ENCODE measurements at regions not wholly inside any gene's neighbourhood (a gene's known extent, or its start where the extent isn't known, plus 50 kb on each side); places are given as distances from the start of the nearest gene placed in this dataset.

DNA sequence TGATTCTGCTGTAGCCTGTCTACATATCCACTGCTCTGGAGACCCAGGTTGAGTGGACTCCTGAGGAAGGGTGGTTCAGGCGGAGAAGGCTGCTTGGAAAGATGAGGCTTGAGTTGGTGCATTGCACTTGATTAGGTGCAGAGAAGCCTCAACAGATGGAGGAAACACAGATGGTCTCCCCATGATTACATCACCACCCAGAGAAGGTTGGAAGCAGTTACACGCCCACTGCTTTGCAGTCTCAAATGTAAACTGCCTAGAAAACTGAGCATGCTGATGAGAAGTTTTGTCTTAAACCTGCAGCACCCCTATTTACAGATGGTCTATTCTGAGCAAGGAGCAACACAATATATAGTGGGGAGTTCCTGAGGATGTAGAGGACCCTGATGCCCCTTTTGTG, 266.6 kb downstream of the PIK3R1 start (continued):
- TF ChIP-seq MEF2A (IDR thresholded peaks at IDR 0.05; ENCODE audit: borderline replicate concordance, low read depth) (no peak), GABPA (IDR thresholded peaks at IDR 0.05; ENCODE audit: low read depth) (no peak), TEAD4 (IDR thresholded peaks at IDR 0.05; ENCODE audit: borderline replicate concordance, insufficient read depth) (no peak)

DNA sequence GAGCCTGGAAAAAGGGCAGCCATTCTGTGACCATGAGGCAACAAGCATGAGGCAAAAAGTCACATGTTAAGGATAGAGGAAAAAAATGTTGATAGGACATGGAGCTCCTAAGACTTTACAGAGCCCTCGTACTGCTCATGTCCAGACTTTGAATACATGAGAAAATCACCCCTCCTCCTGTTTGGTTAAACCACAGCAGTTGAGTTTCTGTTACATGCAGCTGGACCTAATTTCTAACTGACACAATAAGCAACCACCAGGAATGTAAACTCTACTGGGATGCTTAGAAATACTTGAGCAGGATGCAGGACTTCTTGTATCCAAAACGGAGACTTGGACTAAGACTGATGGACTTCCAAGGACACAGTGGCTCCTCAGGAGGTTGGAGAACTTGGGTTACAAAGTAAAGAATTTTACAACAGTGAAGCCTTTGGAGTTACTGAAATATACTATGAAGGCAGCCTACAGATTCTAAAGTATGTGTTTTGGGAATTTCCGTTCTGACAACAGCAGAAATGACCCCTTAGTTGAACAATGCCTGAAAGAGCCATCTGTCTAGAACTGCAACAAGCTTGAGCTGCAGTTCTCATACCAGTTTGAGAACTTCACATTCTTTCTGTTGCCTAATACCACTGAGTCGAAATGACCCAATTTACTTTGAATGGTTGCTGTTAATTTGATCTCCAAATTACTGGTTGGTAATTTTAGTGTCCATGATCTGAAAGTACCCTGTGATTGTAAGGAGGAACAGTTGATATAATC, 268.9 kb downstream of the PIK3R1 start:
- Histone ChIP-seq H3K36me3 (replicated peaks in 1 of 2; ENCODE audit: control insufficient read depth in 1 of 2, insufficient read depth in 2 of 2, low read length in 1 of 2) (no peaks in the 10 kb centered on the region), H3K9me2 (no peaks in the 10 kb centered on the region), H3F3A (replicated peaks; ENCODE audit: insufficient read depth) (no peaks in the 10 kb centered on the region), H2AFZ (ENCODE audit: low read depth) (no peak overlapping the region), H3K4me3 (ENCODE audit: low read depth in 2 of 2, low read length in 1 of 2) (no peak overlapping the region), H3K27ac (ENCODE audit: low read depth in 2 of 2, low read length in 1 of 2) (no peak overlapping the region), H3K4me1 (ENCODE audit: control insufficient read depth in 1 of 2, insufficient read depth in 2 of 2, low read depth in 1 of 2, low read length in 1 of 2) (peaks cover 0 to 2% of the 10 kb centered on the region in 2 experiments; a peak in 1 of 4 replicates), H3K4me2 (no peak overlapping the region), H3K9me3 (peaks cover 13% of the 10 kb centered on the region), H3K27me3 (ENCODE audit: insufficient read depth) (no peaks in the 10 kb centered on the region), H4K20me1 (ENCODE audit: insufficient read depth) (no peaks in the 10 kb centered on the region), H3K9ac (no peak overlapping the region), H3K79me2 (ENCODE audit: insufficient read depth) (no peaks in the 10 kb centered on the region)
- TF ChIP-seq TAF1 (IDR thresholded peaks at IDR 0.05; ENCODE audit: borderline replicate concordance, low read depth, low read length) (no peak), RXRA (IDR thresholded peaks at IDR 0.05; ENCODE audit: borderline replicate concordance, low read depth) (no peak), SMC3 (IDR thresholded peaks at IDR 0.05; ENCODE audit: low read depth, low read length) (no peak), RFX5 (IDR thresholded peaks at IDR 0.05; ENCODE audit: low read length) (no peak), EP300 (IDR thresholded peaks at IDR 0.05; ENCODE audit: borderline replicate concordance in 1 of 2, low read depth in 1 of 2, low read length in 1 of 2) (no peak), MEF2A (IDR thresholded peaks at IDR 0.05; ENCODE audit: borderline replicate concordance, low read depth) (no peak), RAD21 (IDR thresholded peaks at IDR 0.05; ENCODE audit: low read length) (no peak), CHD2 (IDR thresholded peaks at IDR 0.05; ENCODE audit: low read length, partially characterized antibody) (no peak), ELF1 (IDR thresholded peaks at IDR 0.05) (no peak), FOXM1 (IDR thresholded peaks at IDR 0.05; ENCODE audit: low read depth) (no peak)
- TF ChIP-seq, protein P1, sequence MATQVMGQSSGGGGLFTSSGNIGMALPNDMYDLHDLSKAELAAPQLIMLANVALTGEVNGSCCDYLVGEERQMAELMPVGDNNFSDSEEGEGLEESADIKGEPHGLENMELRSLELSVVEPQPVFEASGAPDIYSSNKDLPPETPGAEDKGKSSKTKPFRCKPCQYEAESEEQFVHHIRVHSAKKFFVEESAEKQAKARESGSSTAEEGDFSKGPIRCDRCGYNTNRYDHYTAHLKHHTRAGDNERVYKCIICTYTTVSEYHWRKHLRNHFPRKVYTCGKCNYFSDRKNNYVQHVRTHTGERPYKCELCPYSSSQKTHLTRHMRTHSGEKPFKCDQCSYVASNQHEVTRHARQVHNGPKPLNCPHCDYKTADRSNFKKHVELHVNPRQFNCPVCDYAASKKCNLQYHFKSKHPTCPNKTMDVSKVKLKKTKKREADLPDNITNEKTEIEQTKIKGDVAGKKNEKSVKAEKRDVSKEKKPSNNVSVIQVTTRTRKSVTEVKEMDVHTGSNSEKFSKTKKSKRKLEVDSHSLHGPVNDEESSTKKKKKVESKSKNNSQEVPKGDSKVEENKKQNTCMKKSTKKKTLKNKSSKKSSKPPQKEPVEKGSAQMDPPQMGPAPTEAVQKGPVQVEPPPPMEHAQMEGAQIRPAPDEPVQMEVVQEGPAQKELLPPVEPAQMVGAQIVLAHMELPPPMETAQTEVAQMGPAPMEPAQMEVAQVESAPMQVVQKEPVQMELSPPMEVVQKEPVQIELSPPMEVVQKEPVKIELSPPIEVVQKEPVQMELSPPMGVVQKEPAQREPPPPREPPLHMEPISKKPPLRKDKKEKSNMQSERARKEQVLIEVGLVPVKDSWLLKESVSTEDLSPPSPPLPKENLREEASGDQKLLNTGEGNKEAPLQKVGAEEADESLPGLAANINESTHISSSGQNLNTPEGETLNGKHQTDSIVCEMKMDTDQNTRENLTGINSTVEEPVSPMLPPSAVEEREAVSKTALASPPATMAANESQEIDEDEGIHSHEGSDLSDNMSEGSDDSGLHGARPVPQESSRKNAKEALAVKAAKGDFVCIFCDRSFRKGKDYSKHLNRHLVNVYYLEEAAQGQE (IDR thresholded peaks at IDR 0.05; ENCODE audit: low read depth, low read length): no peak
- TF ChIP-seq, protein P2, sequence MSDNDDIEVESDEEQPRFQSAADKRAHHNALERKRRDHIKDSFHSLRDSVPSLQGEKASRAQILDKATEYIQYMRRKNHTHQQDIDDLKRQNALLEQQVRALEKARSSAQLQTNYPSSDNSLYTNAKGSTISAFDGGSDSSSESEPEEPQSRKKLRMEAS (IDR thresholded peaks at IDR 0.05; ENCODE audit: low read depth): no peak
- TF ChIP-seq, protein P3, sequence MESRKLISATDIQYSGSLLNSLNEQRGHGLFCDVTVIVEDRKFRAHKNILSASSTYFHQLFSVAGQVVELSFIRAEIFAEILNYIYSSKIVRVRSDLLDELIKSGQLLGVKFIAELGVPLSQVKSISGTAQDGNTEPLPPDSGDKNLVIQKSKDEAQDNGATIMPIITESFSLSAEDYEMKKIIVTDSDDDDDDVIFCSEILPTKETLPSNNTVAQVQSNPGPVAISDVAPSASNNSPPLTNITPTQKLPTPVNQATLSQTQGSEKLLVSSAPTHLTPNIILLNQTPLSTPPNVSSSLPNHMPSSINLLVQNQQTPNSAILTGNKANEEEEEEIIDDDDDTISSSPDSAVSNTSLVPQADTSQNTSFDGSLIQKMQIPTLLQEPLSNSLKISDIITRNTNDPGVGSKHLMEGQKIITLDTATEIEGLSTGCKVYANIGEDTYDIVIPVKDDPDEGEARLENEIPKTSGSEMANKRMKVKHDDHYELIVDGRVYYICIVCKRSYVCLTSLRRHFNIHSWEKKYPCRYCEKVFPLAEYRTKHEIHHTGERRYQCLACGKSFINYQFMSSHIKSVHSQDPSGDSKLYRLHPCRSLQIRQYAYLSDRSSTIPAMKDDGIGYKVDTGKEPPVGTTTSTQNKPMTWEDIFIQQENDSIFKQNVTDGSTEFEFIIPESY (IDR thresholded peaks at IDR 0.05; ENCODE audit: borderline replicate concordance, low read depth): no peak
- TF ChIP-seq, protein P4, sequence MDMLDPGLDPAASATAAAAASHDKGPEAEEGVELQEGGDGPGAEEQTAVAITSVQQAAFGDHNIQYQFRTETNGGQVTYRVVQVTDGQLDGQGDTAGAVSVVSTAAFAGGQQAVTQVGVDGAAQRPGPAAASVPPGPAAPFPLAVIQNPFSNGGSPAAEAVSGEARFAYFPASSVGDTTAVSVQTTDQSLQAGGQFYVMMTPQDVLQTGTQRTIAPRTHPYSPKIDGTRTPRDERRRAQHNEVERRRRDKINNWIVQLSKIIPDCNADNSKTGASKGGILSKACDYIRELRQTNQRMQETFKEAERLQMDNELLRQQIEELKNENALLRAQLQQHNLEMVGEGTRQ (IDR thresholded peaks at IDR 0.05; ENCODE audit: borderline replicate concordance, low read depth, low read length): no peak
- TF ChIP-seq, protein P5, sequence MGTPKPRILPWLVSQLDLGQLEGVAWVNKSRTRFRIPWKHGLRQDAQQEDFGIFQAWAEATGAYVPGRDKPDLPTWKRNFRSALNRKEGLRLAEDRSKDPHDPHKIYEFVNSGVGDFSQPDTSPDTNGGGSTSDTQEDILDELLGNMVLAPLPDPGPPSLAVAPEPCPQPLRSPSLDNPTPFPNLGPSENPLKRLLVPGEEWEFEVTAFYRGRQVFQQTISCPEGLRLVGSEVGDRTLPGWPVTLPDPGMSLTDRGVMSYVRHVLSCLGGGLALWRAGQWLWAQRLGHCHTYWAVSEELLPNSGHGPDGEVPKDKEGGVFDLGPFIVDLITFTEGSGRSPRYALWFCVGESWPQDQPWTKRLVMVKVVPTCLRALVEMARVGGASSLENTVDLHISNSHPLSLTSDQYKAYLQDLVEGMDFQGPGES (IDR thresholded peaks at IDR 0.05; ENCODE audit: low read depth, low read length): no peak
- CTCF ChIA-PET: interaction anchor here (1.4 kb wide), 1 partner anchor 198 kb away, joined by 3 read pairs; no protein-coding TSS in a partner anchor
- no peak for DNase-seq
- POLR2A ChIA-PET: no interaction called here
- WGBS (ENCODE audit: low lambda C conversion rate): 40% methylated on average over 4 of the region's 4 CpGs
